NB4 (cell line): ENCODE measurements at regions not wholly inside any gene's neighbourhood (a gene's known extent, or its start where the extent isn't known, plus 50 kb on each side); places are given as distances from the start of the nearest gene placed in this dataset.

ENCODE experiments used
- DNase-seq: peaks from one replicate; pipeline ENCODE4 v3.0.0; 2010; ENCODE audit warnings: low read depth
- H3K4me3 ChIP-seq: one replicate; pipeline ENCODE4 v1.5.1; 2011; ENCODE audit warnings: mild to moderate bottlenecking, low read depth, low read length, moderate library complexity
- MYC ChIP-seq: IDR thresholded peaks from 2 replicates; pipeline ENCODE4 v1.6.1; 2011; ENCODE audit warnings: low read depth, low read length
- POLR2A ChIP-seq: IDR thresholded peaks from 2 replicates; pipeline ENCODE4 v1.6.1; 2011; ENCODE audit warnings: mild to moderate bottlenecking; ENCODE audit not compliant: insufficient read length; ENCODE audit errors: extremely low read depth
- TF ChIP-seq, protein P1 (sequence below): IDR thresholded peaks from 2 replicates; pipeline ENCODE4 v1.6.1; 2011; ENCODE audit warnings: low read depth, low read length
- TF ChIP-seq, protein P2 (sequence below): IDR thresholded peaks from one replicate; pipeline ENCODE4 v1.5.1; 2012; ENCODE audit warnings: low read depth, low read length

DNA sequence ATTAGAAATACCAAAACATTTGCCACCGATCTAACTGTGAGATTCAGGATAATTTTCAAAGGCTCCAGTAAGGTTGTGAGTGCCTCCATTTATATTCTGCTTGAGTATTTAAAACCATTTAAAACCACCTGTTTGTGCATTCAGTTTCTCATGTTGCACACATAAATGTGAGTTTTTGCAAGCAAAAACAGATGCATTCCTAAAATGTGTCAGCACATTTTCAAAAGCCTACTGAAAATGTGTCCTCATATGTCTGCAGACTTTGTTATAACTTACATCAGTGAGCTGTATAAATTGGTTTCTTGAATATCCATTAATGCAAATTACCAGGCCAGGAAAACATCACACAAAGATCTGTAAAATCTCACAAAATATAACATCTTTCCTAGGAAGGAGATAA lies 676.6 kb upstream of the EPHA7 start:
- no peak for TF ChIP-seq POLR2A
- TF ChIP-seq MYC, result no peak
- TF ChIP-seq, protein P1, sequence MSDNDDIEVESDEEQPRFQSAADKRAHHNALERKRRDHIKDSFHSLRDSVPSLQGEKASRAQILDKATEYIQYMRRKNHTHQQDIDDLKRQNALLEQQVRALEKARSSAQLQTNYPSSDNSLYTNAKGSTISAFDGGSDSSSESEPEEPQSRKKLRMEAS, result no peak
- TF ChIP-seq, protein P2, sequence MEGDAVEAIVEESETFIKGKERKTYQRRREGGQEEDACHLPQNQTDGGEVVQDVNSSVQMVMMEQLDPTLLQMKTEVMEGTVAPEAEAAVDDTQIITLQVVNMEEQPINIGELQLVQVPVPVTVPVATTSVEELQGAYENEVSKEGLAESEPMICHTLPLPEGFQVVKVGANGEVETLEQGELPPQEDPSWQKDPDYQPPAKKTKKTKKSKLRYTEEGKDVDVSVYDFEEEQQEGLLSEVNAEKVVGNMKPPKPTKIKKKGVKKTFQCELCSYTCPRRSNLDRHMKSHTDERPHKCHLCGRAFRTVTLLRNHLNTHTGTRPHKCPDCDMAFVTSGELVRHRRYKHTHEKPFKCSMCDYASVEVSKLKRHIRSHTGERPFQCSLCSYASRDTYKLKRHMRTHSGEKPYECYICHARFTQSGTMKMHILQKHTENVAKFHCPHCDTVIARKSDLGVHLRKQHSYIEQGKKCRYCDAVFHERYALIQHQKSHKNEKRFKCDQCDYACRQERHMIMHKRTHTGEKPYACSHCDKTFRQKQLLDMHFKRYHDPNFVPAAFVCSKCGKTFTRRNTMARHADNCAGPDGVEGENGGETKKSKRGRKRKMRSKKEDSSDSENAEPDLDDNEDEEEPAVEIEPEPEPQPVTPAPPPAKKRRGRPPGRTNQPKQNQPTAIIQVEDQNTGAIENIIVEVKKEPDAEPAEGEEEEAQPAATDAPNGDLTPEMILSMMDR, result no peak
- H3K4me3 ChIP-seq, result no peak overlapping the region
- DNase-seq, result no peak

DNA sequence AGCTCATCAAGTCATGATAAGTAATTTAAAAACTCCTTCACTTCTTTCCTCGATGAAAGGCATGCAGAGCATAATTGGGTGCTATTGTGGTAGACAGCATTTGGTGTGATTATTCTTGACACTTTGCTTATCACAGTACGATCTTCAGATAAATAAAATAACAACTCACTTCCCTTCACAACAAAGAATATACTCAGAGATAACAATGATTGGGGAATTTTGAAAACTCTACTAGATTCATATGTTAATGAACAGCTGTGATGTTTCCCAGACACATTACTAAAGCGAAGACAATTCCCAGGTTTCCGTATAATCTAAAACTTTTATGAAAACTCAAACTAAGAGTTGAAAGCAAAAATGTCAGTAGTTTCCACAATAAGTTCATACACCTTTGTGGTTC lies 670.6 kb upstream of the EPHA7 start:
- no peak for DNase-seq
- H3K4me3 ChIP-seq, result no peak overlapping the region
- TF ChIP-seq MYC (no peak), POLR2A (no peak)
- TF ChIP-seq, protein P2, result no peak
- TF ChIP-seq, protein P1, result no peak

DNA sequence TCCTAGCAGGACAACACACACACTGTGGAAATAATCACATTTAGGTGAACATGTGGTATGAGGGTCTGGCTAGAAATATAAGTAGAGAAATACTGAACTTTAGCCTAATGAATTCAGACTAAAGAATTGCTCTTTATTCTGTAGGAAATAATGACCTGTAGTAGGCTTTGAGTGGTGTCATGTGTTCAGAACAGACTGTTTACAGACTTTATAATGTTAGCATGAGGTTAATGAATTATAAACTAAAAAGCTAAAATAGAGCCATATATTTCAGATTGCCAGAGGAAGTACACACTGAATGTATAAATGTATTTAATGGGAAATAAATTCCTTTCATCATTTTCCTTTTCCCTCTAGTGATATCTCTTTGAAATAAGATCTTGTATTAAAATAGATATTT lies 669.5 kb upstream of the EPHA7 start:
- H3K4me3 ChIP-seq, result no peak overlapping the region
- no peak for DNase-seq

DNA sequence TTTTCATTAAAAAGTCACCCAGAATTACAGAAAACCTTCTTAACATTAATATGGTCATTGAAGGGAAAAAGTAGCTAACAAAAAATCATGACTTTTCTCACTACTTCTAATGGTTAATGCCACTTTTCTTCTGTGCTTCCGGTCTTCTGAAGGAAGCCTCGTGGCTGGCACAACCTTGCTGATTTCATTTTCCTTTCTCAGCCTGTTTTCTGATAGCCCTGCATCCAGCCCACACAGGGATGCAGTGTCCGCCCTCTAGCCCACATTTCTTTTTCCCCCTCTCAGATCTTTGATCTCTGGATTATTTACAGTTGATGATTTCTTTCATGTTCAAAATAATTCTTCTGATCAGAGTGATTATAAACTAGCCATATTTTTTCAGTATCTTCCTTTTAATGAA lies 655.4 kb upstream of the EPHA7 start:
- no peak overlapping the region for H3K4me3 ChIP-seq
- TF ChIP-seq, protein P2, result no peak
- TF ChIP-seq MYC (no peak), POLR2A (no peak)
- TF ChIP-seq, protein P1, result no peak
- no peak for DNase-seq

More for the DNA sequence above, 669.5 kb upstream of the EPHA7 start:
- no peak for TF ChIP-seq POLR2A
- TF ChIP-seq, protein P2, result no peak
- no peak for TF ChIP-seq MYC
- TF ChIP-seq, protein P1, result no peak

DNA sequence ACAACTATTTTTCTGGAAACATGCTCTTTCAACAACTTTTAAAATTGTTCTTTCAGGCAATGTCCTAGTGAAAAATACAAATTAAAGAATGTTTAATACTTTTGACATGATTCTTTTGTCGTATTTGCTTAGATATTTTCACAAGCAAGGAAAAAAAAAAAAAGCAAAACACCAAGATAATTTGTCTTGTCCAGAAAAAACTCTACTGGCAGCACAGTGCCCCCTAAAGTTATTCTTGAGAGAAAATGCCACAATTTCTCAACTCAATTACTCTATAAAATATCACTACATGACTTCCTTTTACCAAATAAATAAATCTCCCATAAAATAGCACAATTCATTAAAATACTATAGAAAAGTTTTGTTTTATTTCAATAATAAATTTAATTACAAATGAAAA lies 652.5 kb upstream of the EPHA7 start:
- DNase-seq, result peak; percentile 4
- TF ChIP-seq, protein P2, result no peak
- H3K4me3 ChIP-seq, result no peak overlapping the region

DNA sequence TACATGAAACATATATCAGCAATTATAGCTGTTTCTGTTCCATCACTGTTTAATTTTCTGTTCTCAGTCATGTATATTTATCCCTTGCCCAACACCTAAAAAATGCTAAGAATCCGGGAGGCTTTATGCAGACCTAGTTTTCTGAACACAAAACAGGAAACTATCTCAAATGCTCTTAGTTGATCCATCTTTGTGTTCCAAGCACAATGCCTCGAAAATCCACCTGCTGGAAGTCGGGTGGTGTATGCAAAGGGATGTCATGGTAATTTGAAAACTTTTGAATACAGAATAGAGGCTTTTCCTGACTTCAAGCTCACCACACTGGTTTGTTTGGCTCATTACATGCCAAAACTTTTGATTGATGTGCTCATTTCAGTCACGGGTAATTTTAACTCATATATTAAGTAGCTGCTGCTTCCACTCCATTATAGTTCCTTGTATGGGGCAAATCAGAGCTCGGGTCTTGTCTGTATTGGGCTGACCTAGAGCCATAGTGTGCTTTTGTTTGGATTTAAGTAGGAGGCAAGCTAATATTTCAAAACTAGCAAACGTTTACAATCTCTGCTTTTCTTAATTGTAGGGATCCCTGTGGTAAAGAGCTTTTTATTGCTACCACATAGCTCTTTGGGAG lies 646.5 kb upstream of the EPHA7 start:
- TF ChIP-seq, protein P1, result no peak
- TF ChIP-seq POLR2A (no peak), MYC (no peak)
- TF ChIP-seq, protein P2, result no peak
- H3K4me3 ChIP-seq, result no peak overlapping the region
- DNase-seq, result no peak
